ENCODE measurements at regions not wholly inside any gene's neighbourhood (a gene's known extent, or its start where the extent isn't known, plus 50 kb on each side); places are given as distances from the start of the nearest gene placed in this dataset.

GRCh38 chr11:95494856-95495255, 263.9 kb upstream of the SESN3 start:
- no peak for DNase-seq (ENCODE audit: low spot score)
- Mint-ChIP-seq H3K4me3 (no peak overlapping the region), H3K27ac (no peak overlapping the region), H3K9me3 (no peaks in the 10 kb centered on the region), H3K36me3 (no peaks in the 10 kb centered on the region), H3K4me1 (ENCODE audit: low read depth in 2 of 2) (no peaks in the 10 kb centered on the region), H3K27me3 (peaks cover 7 to 32% of the 10 kb centered on the region in 2 donors)
- no peak for ATAC-seq

DNA sequence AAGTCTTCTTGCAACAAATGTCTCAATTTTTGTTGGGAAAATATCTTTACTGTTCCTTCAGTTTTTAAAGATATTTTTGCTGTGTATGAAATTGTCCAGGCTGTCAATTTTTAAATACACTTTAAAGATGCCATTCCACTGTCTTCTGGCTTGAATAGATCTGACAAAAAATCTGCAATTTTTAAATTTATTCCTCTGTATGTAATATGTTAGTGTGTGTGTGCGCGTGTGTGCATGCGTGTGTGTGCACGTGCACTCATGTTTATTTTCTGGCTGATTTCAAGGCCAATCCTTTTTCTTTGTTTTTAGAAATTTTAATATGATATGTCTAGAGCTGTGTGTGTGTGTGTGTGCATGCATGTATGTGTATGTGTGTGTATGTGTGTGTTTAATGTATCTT, 263.2 kb upstream of the SESN3 start:
- ATAC-seq (no peak), DNase-seq (ENCODE audit: low spot score) (no peak)
- peaks cover 5 to 38% of the 10 kb centered on the region in 2 donors for H3K27me3 Mint-ChIP-seq
- H3K4me1 Mint-ChIP-seq (ENCODE audit: low read depth in 2 of 2) = no peaks in the 10 kb centered on the region
- H3K4me3 Mint-ChIP-seq = no peak overlapping the region
- H3K27ac Mint-ChIP-seq = no peak overlapping the region
- no peaks in the 10 kb centered on the region for H3K9me3 Mint-ChIP-seq
- no peaks in the 10 kb centered on the region for H3K36me3 Mint-ChIP-seq

DNA sequence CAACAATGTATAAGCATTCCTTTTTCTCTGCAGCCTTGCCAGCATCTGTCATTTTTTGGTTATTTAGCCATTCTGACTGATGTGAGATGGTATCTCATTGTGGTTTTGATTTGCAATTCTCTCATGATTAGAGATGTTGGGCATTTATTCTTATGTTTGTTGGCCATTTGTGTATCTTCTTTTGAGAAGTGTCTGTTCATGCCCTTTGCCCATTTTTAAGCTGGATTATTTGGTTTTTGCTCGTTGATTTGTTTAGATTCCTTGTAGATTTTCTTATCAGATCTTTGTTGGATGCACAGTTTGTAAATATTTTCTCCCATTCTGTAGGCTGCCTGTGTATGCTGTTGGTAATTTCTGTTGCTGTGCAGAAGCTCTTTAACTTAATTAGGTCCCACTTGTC, 259.6 kb upstream of the SESN3 start:
- no peaks in the 10 kb centered on the region for H3K4me1 Mint-ChIP-seq (ENCODE audit: low read depth in 2 of 2)
- H3K27me3 Mint-ChIP-seq = peaks cover 9 to 43% of the 10 kb centered on the region in 2 donors
- DNase-seq (ENCODE audit: low spot score) = no peak

DNA sequence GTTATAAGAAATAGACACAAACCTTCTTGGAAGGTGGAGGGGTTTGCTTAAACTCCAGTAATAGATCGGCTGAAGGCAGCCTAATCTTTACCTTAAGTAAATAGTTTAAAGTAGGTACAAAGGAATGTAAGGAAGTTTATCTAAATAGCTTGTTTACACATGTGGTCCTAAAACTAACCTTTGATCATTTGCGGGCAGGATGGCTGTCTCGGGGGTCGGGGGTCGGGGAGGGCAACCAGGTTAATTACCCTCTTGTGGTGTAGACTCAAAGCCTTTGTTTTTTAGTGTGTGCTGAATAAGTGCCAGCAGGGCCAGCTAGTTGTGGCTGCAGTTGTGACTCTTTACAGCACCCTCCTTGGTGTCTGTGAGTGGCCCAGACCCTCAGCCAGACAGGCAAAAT, 256.9 kb upstream of the SESN3 start:
- no peak for DNase-seq (ENCODE audit: low spot score)
- no peaks in the 10 kb centered on the region for H3K4me1 Mint-ChIP-seq (ENCODE audit: low read depth in 2 of 2)
- H3K27ac Mint-ChIP-seq = no peak overlapping the region
- no peaks in the 10 kb centered on the region for H3K36me3 Mint-ChIP-seq
- H3K27me3 Mint-ChIP-seq = peaks cover 9 to 24% of the 10 kb centered on the region in 2 donors
- no peak overlapping the region for H3K4me3 Mint-ChIP-seq
- no peak for ATAC-seq
- no peaks in the 10 kb centered on the region for H3K9me3 Mint-ChIP-seq

More for the DNA sequence above, 259.6 kb upstream of the SESN3 start:
- H3K27ac Mint-ChIP-seq = no peak overlapping the region
- no peak overlapping the region for H3K4me3 Mint-ChIP-seq
- no peaks in the 10 kb centered on the region for H3K9me3 Mint-ChIP-seq
- no peak for ATAC-seq
- H3K36me3 Mint-ChIP-seq = no peaks in the 10 kb centered on the region

DNA sequence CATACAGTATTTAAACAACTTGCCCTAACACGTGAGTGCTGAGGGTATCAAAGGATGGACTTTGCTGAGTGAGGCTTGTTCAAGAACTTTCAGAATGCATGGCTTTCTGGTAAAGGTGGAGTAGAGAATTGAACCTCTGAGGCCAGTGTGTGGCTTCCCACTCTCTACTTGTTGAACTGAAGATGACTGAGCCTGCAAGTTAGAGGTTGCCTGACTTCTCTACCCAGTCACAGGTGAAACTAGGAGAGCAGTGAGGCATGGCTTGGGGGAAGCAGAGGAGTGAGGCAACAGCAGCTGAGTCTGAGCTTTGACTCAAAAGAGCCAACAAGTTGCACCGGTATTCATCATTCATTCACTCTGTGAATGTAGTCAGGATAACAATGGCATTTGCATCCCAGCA, 256.4 kb upstream of the SESN3 start:
- H3K36me3 Mint-ChIP-seq = no peaks in the 10 kb centered on the region
- peaks cover 6 to 19% of the 10 kb centered on the region in 2 donors for H3K27me3 Mint-ChIP-seq
- H3K4me1 Mint-ChIP-seq (ENCODE audit: low read depth in 2 of 2) = no peaks in the 10 kb centered on the region
- no peak overlapping the region for H3K4me3 Mint-ChIP-seq
- peak; percentile 11 to 76 for ATAC-seq
- no peak for DNase-seq (ENCODE audit: low spot score)
- no peak overlapping the region for H3K27ac Mint-ChIP-seq
- no peaks in the 10 kb centered on the region for H3K9me3 Mint-ChIP-seq

GRCh38 chr11:95486979-95487378, 256.0 kb upstream of the SESN3 start:
- Mint-ChIP-seq H3K36me3 (no peaks in the 10 kb centered on the region), H3K27ac (no peak overlapping the region), H3K4me1 (ENCODE audit: low read depth in 2 of 2) (no peaks in the 10 kb centered on the region), H3K27me3 (peaks cover 6 to 17% of the 10 kb centered on the region in 2 donors), H3K9me3 (no peaks in the 10 kb centered on the region), H3K4me3 (no peak overlapping the region)
- DNase-seq (ENCODE audit: low spot score) (no peak), ATAC-seq (no peak)

GRCh38 chr11:95486466-95486865, 255.5 kb upstream of the SESN3 start:
- H3K4me1 Mint-ChIP-seq (ENCODE audit: low read depth in 2 of 2) = no peaks in the 10 kb centered on the region
- H3K27ac Mint-ChIP-seq = no peak overlapping the region
- no peak for ATAC-seq
- no peak overlapping the region for H3K4me3 Mint-ChIP-seq
- DNase-seq (ENCODE audit: low spot score) = no peak
- no peaks in the 10 kb centered on the region for H3K36me3 Mint-ChIP-seq
- no peaks in the 10 kb centered on the region for H3K9me3 Mint-ChIP-seq
- peaks cover 6 to 12% of the 10 kb centered on the region in 2 donors for H3K27me3 Mint-ChIP-seq

DNA sequence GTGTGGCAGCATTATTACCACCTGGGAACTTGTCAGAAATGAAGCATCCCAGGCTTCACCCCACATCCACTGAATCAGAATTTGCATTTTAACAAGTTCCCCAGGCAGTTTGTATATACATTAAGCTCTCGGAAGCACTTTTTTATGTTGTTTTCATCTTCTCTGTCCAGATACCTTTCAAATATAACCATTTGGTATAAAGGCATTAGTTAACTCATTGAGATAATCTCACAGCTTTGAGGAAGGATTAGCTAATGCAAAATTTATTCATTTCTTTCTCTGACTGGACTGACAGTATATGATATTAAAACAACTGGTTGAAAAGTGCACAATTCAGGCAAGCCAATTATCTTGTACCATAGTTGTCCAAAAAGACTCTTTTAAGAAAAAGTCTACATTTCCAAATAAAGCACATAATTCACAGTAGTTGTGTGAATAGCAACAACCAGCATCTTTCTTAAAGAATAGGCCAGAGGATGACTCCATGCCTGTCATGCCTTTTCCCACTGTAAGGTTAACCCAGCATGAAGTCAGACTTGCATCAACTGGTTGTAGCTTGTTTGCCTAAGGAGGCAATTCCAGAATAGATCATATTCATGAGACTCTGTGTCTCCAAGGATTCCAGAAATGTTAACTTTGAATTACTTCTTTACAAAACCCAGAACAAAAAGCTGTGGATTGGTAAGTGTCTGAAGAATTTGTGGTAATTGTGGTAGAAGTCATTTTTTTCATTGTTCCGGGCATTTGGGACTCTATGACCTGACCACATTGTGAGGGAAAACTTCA, 254.3 kb upstream of the SESN3 start:
- no peak for ATAC-seq
- no peaks in the 10 kb centered on the region for H3K9me3 Mint-ChIP-seq
- no peaks in the 10 kb centered on the region for H3K4me1 Mint-ChIP-seq (ENCODE audit: low read depth in 2 of 2)
- H3K27me3 Mint-ChIP-seq = peaks cover 6 to 10% of the 10 kb centered on the region in 2 donors
- no peak overlapping the region for H3K4me3 Mint-ChIP-seq
- DNase-seq (ENCODE audit: low spot score) = no peak
- H3K27ac Mint-ChIP-seq = no peak overlapping the region
- no peaks in the 10 kb centered on the region for H3K36me3 Mint-ChIP-seq

DNA sequence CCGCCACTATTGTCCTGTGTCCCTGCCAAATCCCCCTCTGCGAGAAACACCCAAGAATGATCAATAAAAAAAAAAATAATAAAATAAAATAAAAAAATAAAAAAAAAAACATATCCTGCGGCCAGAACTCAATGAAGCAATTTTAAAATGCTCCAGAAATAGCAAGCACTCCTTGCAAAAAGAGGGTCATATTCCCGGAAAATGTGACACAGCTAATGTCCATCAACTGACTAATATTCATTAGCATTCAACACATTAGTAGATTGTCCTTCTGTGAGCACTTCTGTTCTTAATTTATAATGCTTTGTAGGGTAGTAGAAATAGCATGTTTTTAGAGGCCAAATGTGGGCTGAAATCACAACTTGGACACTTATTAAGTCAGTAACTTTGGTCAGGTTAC, 252.3 kb upstream of the SESN3 start:
- Mint-ChIP-seq H3K4me3 (no peak overlapping the region), H3K36me3 (no peaks in the 10 kb centered on the region), H3K27me3 (peaks cover 0 to 6% of the 10 kb centered on the region in 2 donors), H3K4me1 (ENCODE audit: low read depth in 2 of 2) (no peaks in the 10 kb centered on the region), H3K27ac (no peak overlapping the region), H3K9me3 (no peaks in the 10 kb centered on the region)
- ATAC-seq = no peak
- DNase-seq (ENCODE audit: low spot score) = no peak

DNA sequence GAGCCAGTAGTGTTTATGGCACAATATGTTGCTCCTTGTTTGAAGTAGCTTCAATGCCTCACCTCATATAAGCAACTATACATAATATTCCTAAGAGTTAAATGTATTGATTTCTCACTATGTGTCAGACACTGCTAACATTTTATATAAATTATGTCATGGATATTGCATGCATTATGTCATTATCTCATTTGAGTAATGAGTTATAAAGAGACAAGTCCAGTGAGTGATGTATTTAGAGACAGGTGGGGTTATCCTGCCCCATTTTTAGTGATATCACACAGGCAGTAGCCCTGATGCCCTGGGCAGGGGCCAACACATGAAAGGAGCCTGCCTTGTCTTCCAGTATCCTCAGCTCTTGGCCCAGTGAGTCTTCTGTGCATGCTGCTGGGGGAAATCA, 247.0 kb upstream of the SESN3 start:
- H3K27me3 Mint-ChIP-seq = peaks cover 4 to 16% of the 10 kb centered on the region in 2 donors
- ATAC-seq (no peak), DNase-seq (ENCODE audit: low spot score) (no peak)
- H3K27ac Mint-ChIP-seq = no peak overlapping the region
- no peak overlapping the region for H3K4me3 Mint-ChIP-seq
- H3K4me1 Mint-ChIP-seq (ENCODE audit: low read depth in 2 of 2) = no peaks in the 10 kb centered on the region
- H3K36me3 Mint-ChIP-seq = no peaks in the 10 kb centered on the region
- no peaks in the 10 kb centered on the region for H3K9me3 Mint-ChIP-seq

DNA sequence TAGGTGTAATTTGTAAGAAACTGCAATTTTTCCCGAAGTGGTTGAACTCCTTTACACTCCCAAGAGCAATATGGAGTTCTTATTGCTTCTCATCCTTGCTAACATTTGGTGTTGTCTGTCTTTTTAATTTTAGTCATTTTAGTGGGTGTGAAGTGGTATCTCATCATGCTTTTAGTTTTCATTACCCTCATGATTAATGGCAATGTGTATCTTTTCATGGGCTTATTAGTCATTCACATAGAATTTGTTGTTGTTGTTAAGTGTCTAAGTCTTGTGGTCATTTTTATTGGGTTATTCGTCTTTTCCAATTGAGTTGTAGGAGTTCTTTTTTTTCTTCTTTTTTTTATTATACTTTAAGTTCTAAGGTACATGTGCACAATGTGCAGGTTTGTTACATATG, 238.3 kb upstream of the SESN3 start:
- ATAC-seq = no peak
- no peak overlapping the region for H3K27ac Mint-ChIP-seq
- H3K36me3 Mint-ChIP-seq = no peaks in the 10 kb centered on the region
- H3K4me1 Mint-ChIP-seq (ENCODE audit: low read depth in 2 of 2) = no peaks in the 10 kb centered on the region
- H3K4me3 Mint-ChIP-seq = no peak overlapping the region
- no peak for DNase-seq (ENCODE audit: low spot score)
- no peaks in the 10 kb centered on the region for H3K9me3 Mint-ChIP-seq
- peaks cover 3 to 7% of the 10 kb centered on the region in 2 donors for H3K27me3 Mint-ChIP-seq

DNA sequence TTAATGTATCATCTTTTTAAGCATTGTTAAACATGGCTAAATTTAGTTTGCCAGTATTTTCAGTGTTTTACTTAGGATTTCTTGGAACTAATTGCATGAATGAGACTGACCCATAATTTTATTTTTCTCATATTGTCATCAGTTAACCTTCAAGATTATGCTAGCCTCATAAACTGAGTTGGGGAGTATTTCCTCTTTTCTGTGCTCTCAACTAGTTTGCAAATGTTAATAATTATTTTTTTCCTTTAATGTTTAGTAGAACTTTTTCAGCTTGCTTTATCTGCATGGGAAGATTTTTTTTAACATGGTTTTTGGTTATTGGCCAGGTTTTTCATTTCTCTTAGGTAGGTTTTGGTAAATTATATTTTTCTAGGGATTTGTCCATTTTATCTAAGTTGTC, 235.4 kb upstream of the SESN3 start:
- H3K27me3 Mint-ChIP-seq = no peaks in the 10 kb centered on the region
- no peaks in the 10 kb centered on the region for H3K9me3 Mint-ChIP-seq
- no peaks in the 10 kb centered on the region for H3K4me1 Mint-ChIP-seq (ENCODE audit: low read depth in 2 of 2)
- H3K27ac Mint-ChIP-seq = no peak overlapping the region
- DNase-seq (ENCODE audit: low spot score) (no peak), ATAC-seq (no peak)
- no peak overlapping the region for H3K4me3 Mint-ChIP-seq
- H3K36me3 Mint-ChIP-seq = no peaks in the 10 kb centered on the region

- Mint-ChIP-seq H3K4me1 (ENCODE audit: low read depth in 2 of 2) (no peaks in the 10 kb centered on the region), H3K4me3 (no peak overlapping the region), H3K27ac (no peak overlapping the region), H3K36me3 (no peaks in the 10 kb centered on the region), H3K27me3 (no peaks in the 10 kb centered on the region), H3K9me3 (no peaks in the 10 kb centered on the region)
- DNase-seq (ENCODE audit: low spot score) (no peak), ATAC-seq (no peak)
These were observed 234.9 kb upstream of the SESN3 start for GRCh38 chr11:95465887-95466286.

- ATAC-seq (no peak), DNase-seq (ENCODE audit: low spot score) (no peak)
- Mint-ChIP-seq H3K36me3 (no peaks in the 10 kb centered on the region), H3K27me3 (peaks cover 0 to 2% of the 10 kb centered on the region in 2 donors), H3K4me3 (no peak overlapping the region), H3K27ac (no peak overlapping the region), H3K4me1 (ENCODE audit: low read depth in 2 of 2) (no peaks in the 10 kb centered on the region), H3K9me3 (no peaks in the 10 kb centered on the region)
These were observed 230.9 kb upstream of the SESN3 start for GRCh38 chr11:95461858-95462257.

- Mint-ChIP-seq H3K27ac (no peak overlapping the region), H3K4me1 (ENCODE audit: low read depth in 2 of 2) (no peaks in the 10 kb centered on the region), H3K4me3 (no peak overlapping the region), H3K36me3 (no peaks in the 10 kb centered on the region), H3K27me3 (peaks cover 2 to 3% of the 10 kb centered on the region in 2 donors), H3K9me3 (no peaks in the 10 kb centered on the region)
- DNase-seq (ENCODE audit: low spot score) = no peak
- peak in 1 of 2 donors; percentile 36 for ATAC-seq
These were observed 230.3 kb upstream of the SESN3 start for GRCh38 chr11:95461348-95461747.

Measured in natural killer cell treated with Interleukin-12 subunit alpha and Interleukin-12 subunit beta and Interleukin-15 and Interleukin-18, amount 100 ng/mL, for 72 hours (primary cell).